ENCODE measurements at regions not wholly inside any gene's neighbourhood (a gene's known extent, or its start where the extent isn't known, plus 50 kb on each side); places are given as distances from the start of the nearest gene placed in this dataset.

GRCh38 chrX:27924718-27925117 lies 56.5 kb downstream of the DCAF8L1 start:
- H3K27ac ChIP-seq (ENCODE audit: low read depth, low read length), result no peak overlapping the region
- H3K36me3 ChIP-seq (ENCODE audit: control insufficient read depth, insufficient read depth, low read length), result no peaks in the 10 kb centered on the region
- H3K9ac ChIP-seq (ENCODE audit: low read depth, low read length), result no peak overlapping the region
- H3K27me3 ChIP-seq (ENCODE audit: control insufficient read depth, insufficient read depth, low read length), result no peaks in the 10 kb centered on the region
- H3K9me3 ChIP-seq (ENCODE audit: control insufficient read depth, insufficient read depth, low read length), result no peaks in the 10 kb centered on the region; the same call in 1 of the 2 replicates
- no peaks in the 10 kb centered on the region for H3K4me1 ChIP-seq (ENCODE audit: control insufficient read depth, insufficient read depth, low read length)
- H3K4me3 ChIP-seq (ENCODE audit: low read depth, low read length), result no peak overlapping the region

DNA sequence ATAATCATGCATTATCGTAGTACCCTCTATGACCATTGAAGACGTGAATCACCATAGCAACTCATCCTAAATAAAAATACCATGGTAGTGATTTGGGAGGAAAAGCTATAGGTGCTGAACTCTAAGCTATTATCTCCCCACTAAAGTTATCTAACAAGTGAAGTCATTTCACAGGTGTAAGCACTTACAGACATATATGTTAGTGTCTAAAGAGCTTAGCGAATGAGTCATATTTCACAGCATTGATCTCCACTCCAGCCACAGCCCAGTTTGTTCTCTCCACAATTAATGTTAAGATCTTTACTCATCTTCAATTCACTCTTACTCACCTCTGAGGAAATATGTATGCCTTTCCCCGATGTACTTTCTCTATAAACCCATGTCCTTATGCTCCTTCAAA lies 57.0 kb downstream of the DCAF8L1 start:
- Histone ChIP-seq H3K9me3 (ENCODE audit: control insufficient read depth, insufficient read depth, low read length) (no peaks in the 10 kb centered on the region; the same call in 1 of the 2 replicates), H3K4me1 (ENCODE audit: control insufficient read depth, insufficient read depth, low read length) (no peaks in the 10 kb centered on the region), H3K36me3 (ENCODE audit: control insufficient read depth, insufficient read depth, low read length) (no peaks in the 10 kb centered on the region), H3K4me3 (ENCODE audit: low read depth, low read length) (no peak overlapping the region), H3K9ac (ENCODE audit: low read depth, low read length) (no peak overlapping the region), H3K27me3 (ENCODE audit: control insufficient read depth, insufficient read depth, low read length) (no peaks in the 10 kb centered on the region), H3K27ac (ENCODE audit: low read depth, low read length) (no peak overlapping the region)

DNA sequence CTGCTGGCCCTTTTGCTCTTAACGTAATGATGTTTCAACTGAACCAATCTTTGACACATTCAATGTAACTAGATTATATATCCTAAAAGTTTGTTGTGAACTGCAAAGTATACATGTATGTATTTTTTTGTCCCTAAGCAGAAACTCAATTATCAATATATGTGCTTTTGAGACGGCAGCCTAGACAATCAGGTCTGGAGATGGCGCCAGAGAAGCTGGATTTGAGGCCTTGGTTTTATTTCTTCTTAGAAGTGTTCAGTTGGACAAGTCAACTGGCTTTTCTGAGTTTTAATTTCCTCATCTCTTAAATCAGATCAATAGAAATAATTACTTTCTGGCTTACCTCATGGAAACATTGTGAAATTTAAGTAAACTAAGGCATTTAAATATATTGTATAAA lies 62.5 kb downstream of the DCAF8L1 start:
- Histone ChIP-seq H3K9ac (ENCODE audit: low read depth, low read length) (no peak overlapping the region), H3K27ac (ENCODE audit: low read depth, low read length) (no peak overlapping the region), H3K9me3 (ENCODE audit: control insufficient read depth, insufficient read depth, low read length) (no peaks in the 10 kb centered on the region), H3K4me1 (ENCODE audit: control insufficient read depth, insufficient read depth, low read length) (no peaks in the 10 kb centered on the region), H3K27me3 (ENCODE audit: control insufficient read depth, insufficient read depth, low read length) (no peaks in the 10 kb centered on the region), H3K36me3 (ENCODE audit: control insufficient read depth, insufficient read depth, low read length) (no peaks in the 10 kb centered on the region), H3K4me3 (ENCODE audit: low read depth, low read length) (no peak overlapping the region)

GRCh38 chrX:27917713-27918500 lies 63.3 kb downstream of the DCAF8L1 start:
- Histone ChIP-seq H3K27me3 (ENCODE audit: control insufficient read depth, insufficient read depth, low read length) (no peaks in the 10 kb centered on the region), H3K9me3 (ENCODE audit: control insufficient read depth, insufficient read depth, low read length) (no peaks in the 10 kb centered on the region), H3K27ac (ENCODE audit: low read depth, low read length) (no peak overlapping the region), H3K9ac (ENCODE audit: low read depth, low read length) (no peak overlapping the region), H3K4me1 (ENCODE audit: control insufficient read depth, insufficient read depth, low read length) (no peaks in the 10 kb centered on the region), H3K36me3 (ENCODE audit: control insufficient read depth, insufficient read depth, low read length) (no peaks in the 10 kb centered on the region), H3K4me3 (ENCODE audit: low read depth, low read length) (no peak overlapping the region)

DNA sequence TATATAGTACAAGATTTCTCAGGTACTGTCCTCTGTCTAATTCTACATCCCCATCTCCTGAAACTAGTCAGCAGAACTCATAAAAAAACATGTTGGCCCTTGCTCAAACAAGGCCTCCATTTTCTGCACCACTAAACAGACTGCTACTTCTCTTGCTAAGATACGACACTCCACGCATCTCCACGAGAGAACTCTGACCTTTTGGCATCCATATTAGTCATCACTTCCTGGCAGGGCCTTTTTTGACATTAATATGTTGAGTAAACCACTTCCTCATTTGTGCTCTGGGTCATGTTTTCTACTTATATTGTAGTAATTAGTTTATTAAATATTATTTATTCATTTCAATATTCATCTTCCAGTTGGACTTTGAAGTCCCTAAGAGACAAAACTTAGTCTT lies 65.6 kb downstream of the DCAF8L1 start:
- no peak overlapping the region for H3K4me3 ChIP-seq (ENCODE audit: low read depth, low read length)
- no peak overlapping the region for H3K9ac ChIP-seq (ENCODE audit: low read depth, low read length)
- no peaks in the 10 kb centered on the region for H3K4me1 ChIP-seq (ENCODE audit: control insufficient read depth, insufficient read depth, low read length)
- H3K27ac ChIP-seq (ENCODE audit: low read depth, low read length), result no peak overlapping the region
- no peaks in the 10 kb centered on the region for H3K36me3 ChIP-seq (ENCODE audit: control insufficient read depth, insufficient read depth, low read length)
- no peaks in the 10 kb centered on the region for H3K27me3 ChIP-seq (ENCODE audit: control insufficient read depth, insufficient read depth, low read length)
- no peaks in the 10 kb centered on the region for H3K9me3 ChIP-seq (ENCODE audit: control insufficient read depth, insufficient read depth, low read length)

DNA sequence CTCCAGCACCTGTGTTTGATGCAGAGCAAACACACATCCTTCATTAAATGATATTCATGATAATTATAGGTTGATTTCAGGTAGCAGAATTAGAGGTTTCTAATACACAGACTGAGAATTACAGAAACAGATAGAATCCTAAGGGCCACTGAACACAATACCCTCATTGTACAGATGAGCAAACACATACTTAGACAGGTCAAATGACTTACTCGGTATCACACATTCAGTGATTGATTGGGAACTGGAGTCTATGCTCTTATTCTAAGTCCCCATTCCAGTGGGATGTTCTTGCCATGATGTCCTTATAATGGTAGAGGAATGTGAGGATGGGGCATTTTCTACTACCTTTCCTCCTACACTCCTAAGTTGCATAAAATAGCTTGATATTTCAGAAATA lies 70.8 kb downstream of the DCAF8L1 start:
- Histone ChIP-seq H3K4me3 (ENCODE audit: low read depth, low read length) (no peak overlapping the region), H3K36me3 (ENCODE audit: control insufficient read depth, insufficient read depth, low read length) (no peaks in the 10 kb centered on the region), H3K27me3 (ENCODE audit: control insufficient read depth, insufficient read depth, low read length) (no peaks in the 10 kb centered on the region), H3K9me3 (ENCODE audit: control insufficient read depth, insufficient read depth, low read length) (no peaks in the 10 kb centered on the region), H3K9ac (ENCODE audit: low read depth, low read length) (no peak overlapping the region), H3K27ac (ENCODE audit: low read depth, low read length) (no peak overlapping the region), H3K4me1 (ENCODE audit: control insufficient read depth, insufficient read depth, low read length) (no peaks in the 10 kb centered on the region)

GRCh38 chrX:27903960-27904359 lies 77.3 kb downstream of the DCAF8L1 start:
- peaks cover 6% of the 10 kb centered on the region; the same call in 1 of the 2 replicates for H3K9me3 ChIP-seq (ENCODE audit: control insufficient read depth, insufficient read depth, low read length)
- H3K4me3 ChIP-seq (ENCODE audit: low read depth, low read length), result no peak overlapping the region

DNA sequence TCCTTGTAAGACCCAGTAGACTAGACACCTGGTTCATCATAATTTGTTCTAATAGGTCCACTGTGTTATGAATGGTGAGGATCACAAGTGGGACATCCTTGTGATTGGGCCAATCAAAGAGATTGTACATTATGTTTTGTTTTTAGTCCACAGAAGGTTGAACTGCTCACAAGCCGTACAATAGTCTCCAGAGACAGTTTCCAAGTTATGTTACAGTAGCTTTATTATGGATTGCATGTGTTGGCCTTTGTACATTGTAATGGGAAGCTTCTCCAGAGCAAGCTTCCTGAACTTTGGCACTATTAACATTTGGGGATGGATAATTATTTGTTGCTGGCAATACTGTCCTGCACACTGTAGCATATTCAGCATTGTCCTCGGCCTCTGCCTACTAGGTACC lies 86.1 kb downstream of the MAGEB10 start:
- no peak overlapping the region for H3K4me3 ChIP-seq (ENCODE audit: low read depth, low read length)
- H3K9me3 ChIP-seq (ENCODE audit: control insufficient read depth, insufficient read depth, low read length), result peaks cover 8% of the 10 kb centered on the region; the same call in 1 of the 2 replicates
- no peak overlapping the region for H3K27ac ChIP-seq (ENCODE audit: low read depth, low read length)
- H3K27me3 ChIP-seq (ENCODE audit: control insufficient read depth, insufficient read depth, low read length), result no peaks in the 10 kb centered on the region
- H3K9ac ChIP-seq (ENCODE audit: low read depth, low read length), result no peak overlapping the region
- no peaks in the 10 kb centered on the region for H3K4me1 ChIP-seq (ENCODE audit: control insufficient read depth, insufficient read depth, low read length)
- no peaks in the 10 kb centered on the region for H3K36me3 ChIP-seq (ENCODE audit: control insufficient read depth, insufficient read depth, low read length)

More at GRCh38 chrX:27903960-27904359, 77.3 kb downstream of the DCAF8L1 start:
- Histone ChIP-seq H3K4me1 (ENCODE audit: control insufficient read depth, insufficient read depth, low read length) (no peaks in the 10 kb centered on the region), H3K27me3 (ENCODE audit: control insufficient read depth, insufficient read depth, low read length) (no peaks in the 10 kb centered on the region), H3K36me3 (ENCODE audit: control insufficient read depth, insufficient read depth, low read length) (no peaks in the 10 kb centered on the region), H3K9ac (ENCODE audit: low read depth, low read length) (no peak overlapping the region), H3K27ac (ENCODE audit: low read depth, low read length) (no peak overlapping the region)

DNA sequence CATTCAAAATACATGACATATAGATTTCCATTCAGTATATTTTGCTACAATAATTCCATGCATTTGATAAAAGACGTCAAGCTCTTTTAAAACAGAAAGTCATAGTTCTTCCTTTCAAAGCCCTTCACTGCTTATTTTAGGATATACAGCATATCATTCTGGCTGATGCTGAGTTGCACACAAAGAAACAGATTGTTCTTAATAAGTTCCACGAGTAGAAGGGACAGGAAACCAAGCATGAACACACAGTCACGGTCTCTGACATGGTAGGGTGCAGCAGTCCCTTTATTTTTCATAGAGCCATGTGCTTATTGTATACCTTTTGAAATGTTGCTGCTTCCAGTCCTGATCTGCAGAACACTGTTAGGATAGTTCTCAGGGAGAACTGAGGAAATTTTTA lies 85.4 kb downstream of the MAGEB10 start:
- H3K36me3 ChIP-seq (ENCODE audit: control insufficient read depth, insufficient read depth, low read length), result no peaks in the 10 kb centered on the region
- no peaks in the 10 kb centered on the region for H3K4me1 ChIP-seq (ENCODE audit: control insufficient read depth, insufficient read depth, low read length)
- no peak overlapping the region for H3K9ac ChIP-seq (ENCODE audit: low read depth, low read length)
- peaks cover 8% of the 10 kb centered on the region; the same call in 1 of the 2 replicates for H3K9me3 ChIP-seq (ENCODE audit: control insufficient read depth, insufficient read depth, low read length)
- H3K27me3 ChIP-seq (ENCODE audit: control insufficient read depth, insufficient read depth, low read length), result no peaks in the 10 kb centered on the region
- H3K4me3 ChIP-seq (ENCODE audit: low read depth, low read length), result no peak overlapping the region
- no peak overlapping the region for H3K27ac ChIP-seq (ENCODE audit: low read depth, low read length)

- no peak overlapping the region for H3K4me3 ChIP-seq (ENCODE audit: low read depth, low read length)
- H3K27me3 ChIP-seq (ENCODE audit: control insufficient read depth, insufficient read depth, low read length), result peaks cover 1% of the 10 kb centered on the region; the same call in 1 of the 2 replicates
- no peaks in the 10 kb centered on the region for H3K4me1 ChIP-seq (ENCODE audit: control insufficient read depth, insufficient read depth, low read length)
- no peaks in the 10 kb centered on the region; the same call in 1 of the 2 replicates for H3K9me3 ChIP-seq (ENCODE audit: control insufficient read depth, insufficient read depth, low read length)
- no peaks in the 10 kb centered on the region for H3K36me3 ChIP-seq (ENCODE audit: control insufficient read depth, insufficient read depth, low read length)
- no peak overlapping the region for H3K27ac ChIP-seq (ENCODE audit: low read depth, low read length)
- H3K9ac ChIP-seq (ENCODE audit: low read depth, low read length), result no peak overlapping the region
Measured at GRCh38 chrX:27890611-27891010, 82.8 kb downstream of the MAGEB10 start.

DNA sequence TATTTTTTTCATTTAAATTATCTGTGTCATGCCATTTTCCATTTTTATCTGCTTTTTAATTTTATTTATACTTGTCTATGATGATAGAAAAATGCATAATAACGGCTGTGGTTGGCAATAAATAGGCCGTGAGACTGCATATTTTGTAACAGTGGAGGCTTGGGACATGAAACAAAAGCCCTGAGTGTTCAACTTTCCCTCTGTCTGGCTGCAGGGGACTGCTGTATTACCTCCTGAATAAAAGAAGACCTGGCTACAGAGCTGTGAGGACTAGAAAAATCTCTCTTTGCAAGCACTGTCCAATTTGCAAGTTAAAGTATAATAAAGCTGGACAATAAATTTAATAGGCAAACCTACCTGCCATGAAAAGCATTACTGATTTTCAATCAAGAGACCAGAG lies 82.1 kb downstream of the MAGEB10 start:
- Histone ChIP-seq H3K27ac (ENCODE audit: low read depth, low read length) (no peak overlapping the region), H3K4me1 (ENCODE audit: control insufficient read depth, insufficient read depth, low read length) (no peaks in the 10 kb centered on the region), H3K4me3 (ENCODE audit: low read depth, low read length) (no peak overlapping the region), H3K36me3 (ENCODE audit: control insufficient read depth, insufficient read depth, low read length) (no peaks in the 10 kb centered on the region), H3K27me3 (ENCODE audit: control insufficient read depth, insufficient read depth, low read length) (peaks cover 8% of the 10 kb centered on the region), H3K9ac (ENCODE audit: low read depth, low read length) (no peak overlapping the region), H3K9me3 (ENCODE audit: control insufficient read depth, insufficient read depth, low read length) (no peaks in the 10 kb centered on the region; the same call in 1 of the 2 replicates)
